SK-N-SH (cell line): ENCODE measurements at regions not wholly inside any gene's neighbourhood (a gene's known extent, or its start where the extent isn't known, plus 50 kb on each side); places are given as distances from the start of the nearest gene placed in this dataset.

Experiments
- CTCF ChIA-PET: fragments of 300-600, 350-600 bp; formaldehyde crosslinking; extraction: SDS; loops from one replicate; lab custom pipeline; 2021; lab: Yijun Ruan, JAX
- POLR2A ChIA-PET: fragments of 350-600 bp; sonication (Branson Sonifier 250); formaldehyde crosslinking; extraction: SDS; loops from one replicate; lab custom pipeline; 2020; ENCODE audit warnings: antibody characterized with exemption, inconsistent platforms; lab: Yijun Ruan, JAX
- DNase-seq: peaks from one replicate; pipeline ENCODE4 v3.0.0; 2012
- H2AFZ ChIP-seq: fragments of 200-600 bp; sonication (generic); 2 replicates; pipeline ENCODE4 v1.8.1; 2016; ENCODE audit warnings: antibody characterized with exemption, mild to moderate bottlenecking, low read depth
- H3F3A ChIP-seq: fragments of 200-600 bp; sonication (generic); replicated peaks from 2 replicates; pipeline ENCODE3; 2016; ENCODE audit warnings: antibody characterized with exemption, mild to moderate bottlenecking; ENCODE audit not compliant: insufficient read depth
- H3K27ac ChIP-seq, 2 experiments: fragments of 200-500 bp in 1 of 2; fragments of 200-600 bp in 1 of 2; sonication (Bioruptor generic) in 1 of 2; sonication (generic), shearing (Covaris generic) in 1 of 2; 2 replicates each; pipeline versions ENCODE4 v1.5.1 to v1.6.1; 2014 to 2016; ENCODE audit warnings: low read depth in 2 of 2, inconsistent platforms in 1 of 2, low read length in 1 of 2, mild to moderate bottlenecking in 1 of 2, mixed read lengths in 1 of 2
- H3K27me3 ChIP-seq: fragments of 200-600 bp; sonication (generic), shearing (Covaris generic); 2 replicates; pipeline ENCODE4 v1.6.1; 2016; ENCODE audit warnings: mixed run types; ENCODE audit not compliant: insufficient read depth
- H3K36me3 ChIP-seq, 2 experiments: fragments of 200-500 bp in 1 of 2; fragments of 200-600 bp in 1 of 2; sonication (Bioruptor generic) in 1 of 2; sonication (generic) in 1 of 2; replicated peaks in 1 of 2; 2 replicates each; pipeline versions ENCODE3 to v1.5.1; 2014 to 2016; ENCODE audit warnings: low read length in 1 of 2, mild to moderate bottlenecking in 1 of 2; ENCODE audit not compliant: insufficient read depth in 2 of 2, control insufficient read depth in 1 of 2
- H3K4me1 ChIP-seq, 2 experiments: fragments of 200-500 bp in 1 of 2; fragments of 200-600 bp in 1 of 2; sonication (Bioruptor generic) in 1 of 2; sonication (generic), shearing (Covaris generic) in 1 of 2; 2 replicates each; pipeline versions ENCODE4 v1.5.1 to v1.6.1; 2014 to 2016; ENCODE audit warnings: low read depth in 1 of 2, low read length in 1 of 2, mixed run types in 1 of 2; ENCODE audit not compliant: insufficient read depth in 2 of 2, control insufficient read depth in 1 of 2
- H3K4me2 ChIP-seq: fragments of 200-600 bp; sonication (generic), shearing (Covaris generic); 2 replicates; pipeline ENCODE4 v1.6.1; 2017; ENCODE audit warnings: mixed run types
- H3K4me3 ChIP-seq, 2 experiments: fragments of 200-500 bp in 1 of 2; fragments of 200-600 bp in 1 of 2; sonication (Bioruptor generic) in 1 of 2; sonication (generic), shearing (Covaris generic) in 1 of 2; 2 replicates each; pipeline versions ENCODE4 v1.5.1 to v1.8.1; 2014 to 2016; ENCODE audit warnings: low read depth in 2 of 2, inconsistent platforms in 1 of 2, low read length in 1 of 2, mild to moderate bottlenecking in 1 of 2, mixed read lengths in 1 of 2, moderate library complexity in 1 of 2
- H3K79me2 ChIP-seq: fragments of 200-600 bp; sonication (generic); 2 replicates; pipeline ENCODE4 v1.8.1; 2017; ENCODE audit warnings: mild to moderate bottlenecking; ENCODE audit not compliant: insufficient read depth
- H3K9ac ChIP-seq: fragments of 200-600 bp; sonication (generic); 2 replicates; pipeline ENCODE4 v1.6.1; 2017; ENCODE audit warnings: mixed run types
- H3K9me2 ChIP-seq: fragments of 200-600 bp; sonication (generic); 2 replicates; pipeline ENCODE4 v1.6.1; 2017; ENCODE audit warnings: mixed run types
- H3K9me3 ChIP-seq: fragments of 200-600 bp; sonication (generic); 2 replicates; pipeline ENCODE4 v1.6.1; 2017; ENCODE audit warnings: mixed run types, mild to moderate bottlenecking, moderate library complexity
- H4K20me1 ChIP-seq: fragments of 200-600 bp; sonication (generic); 2 replicates; pipeline ENCODE4 v1.6.1; 2017; ENCODE audit warnings: mild to moderate bottlenecking, mixed run types; ENCODE audit not compliant: insufficient read depth
- FOSL2 ChIP-seq: IDR thresholded peaks from 2 replicates; pipeline ENCODE4 v1.4.0; 2012; ENCODE audit warnings: low read depth, mild to moderate bottlenecking, moderate library complexity, borderline replicate concordance
- FOXJ3 ChIP-seq: sonication (generic); formaldehyde crosslinking; IDR thresholded peaks from 2 replicates; pipeline ENCODE4 v1.5.1; 2020; ENCODE audit warnings: mild to moderate bottlenecking, missing genetic modification reagents
- FOXM1 ChIP-seq: IDR thresholded peaks from 2 replicates; pipeline ENCODE4 v1.4.0; 2012; ENCODE audit warnings: low read depth, mild to moderate bottlenecking
- GABPA ChIP-seq: IDR thresholded peaks from 2 replicates; pipeline ENCODE4 v1.4.0; 2012; ENCODE audit warnings: low read depth, mild to moderate bottlenecking
- NRF1 ChIP-seq: IDR thresholded peaks from 2 replicates; pipeline ENCODE4 v1.6.1; 2012; ENCODE audit warnings: low read depth, mild to moderate bottlenecking, low read length
- POLR2AphosphoS5 ChIP-seq: IDR thresholded peaks from 2 replicates; pipeline ENCODE4 v1.6.1; 2012; ENCODE audit warnings: low read depth, low read length
- RAD21 ChIP-seq: IDR thresholded peaks from 2 replicates; pipeline ENCODE4 v1.6.1; 2012; ENCODE audit warnings: mild to moderate bottlenecking, low read length
- RCOR1 ChIP-seq: fragments of 150-350 bp; IDR thresholded peaks from 2 replicates; pipeline ENCODE4 v1.6.1; 2017; ENCODE audit warnings: antibody characterized with exemption, low read length
- RFX5 ChIP-seq: IDR thresholded peaks from 2 replicates; pipeline ENCODE4 v1.6.1; 2012; ENCODE audit warnings: mild to moderate bottlenecking, improper control_type of control experiment, low read length
- SMC3 ChIP-seq: IDR thresholded peaks from 2 replicates; pipeline ENCODE4 v1.6.1; 2012; ENCODE audit warnings: low read depth, low read length, improper control_type of control experiment
- TAF1 ChIP-seq: IDR thresholded peaks from 2 replicates; pipeline ENCODE4 v1.6.1; 2012; ENCODE audit warnings: low read depth, mild to moderate bottlenecking, low read length, moderate library complexity, borderline replicate concordance
- TCF12 ChIP-seq: IDR thresholded peaks from 2 replicates; pipeline ENCODE4 v1.4.0; 2012
- TEAD4 ChIP-seq: IDR thresholded peaks from 2 replicates; pipeline ENCODE4 v1.4.0; 2012; ENCODE audit warnings: mild to moderate bottlenecking, borderline replicate concordance; ENCODE audit not compliant: insufficient read depth
- WGBS: methylation state at CpG from one replicate; pipeline ENCODE4 v1.1.6; 2017; ENCODE audit warnings: low lambda C conversion rate; 5-methylcytosine and 5-hydroxymethylcytosine counted together
- TF ChIP-seq, protein P1 (sequence below): IDR thresholded peaks from 2 replicates; pipeline ENCODE4 v1.4.0; 2012; ENCODE audit warnings: low read depth, borderline replicate concordance
- TF ChIP-seq, protein P2 (sequence below): IDR thresholded peaks from 2 replicates; pipeline ENCODE4; 2012
- TF ChIP-seq, protein P3 (sequence below): IDR thresholded peaks from 2 replicates; pipeline ENCODE4 v1.6.1; 2012; ENCODE audit warnings: mild to moderate bottlenecking, low read depth, low read length, moderate library complexity
- TF ChIP-seq, protein P4 (sequence below): IDR thresholded peaks from 2 replicates; pipeline ENCODE4 v1.4.0; 2012; ENCODE audit warnings: low read depth

DNA sequence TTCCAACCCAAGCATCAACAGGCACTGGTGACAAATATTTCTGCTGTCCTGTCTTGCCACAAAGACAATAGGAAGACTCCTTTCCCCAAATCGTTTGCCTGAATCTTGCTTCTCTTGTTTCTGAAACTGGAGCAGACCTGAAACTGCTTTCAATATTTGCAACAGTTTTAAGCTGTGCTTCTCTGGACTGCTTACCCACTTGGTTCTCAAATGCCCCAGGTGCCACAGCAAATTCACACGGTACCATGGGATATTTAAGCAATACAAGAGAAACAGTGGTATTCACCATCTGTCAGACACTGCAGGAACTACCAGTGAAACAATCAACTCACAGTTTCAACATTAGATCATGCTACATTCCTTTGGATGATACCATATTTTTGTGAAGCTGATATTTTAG, 309.4 kb downstream of the PARP8 start:
- TF ChIP-seq TCF12 (no peak), FOXM1 (no peak), NRF1 (no peak), POLR2AphosphoS5 (no peak), RAD21 (no peak), FOSL2 (no peak), RFX5 (no peak), TEAD4 (no peak), TAF1 (no peak), FOXJ3 (CRISPR knock-in tag) (no peak), RCOR1 (no peak), GABPA (no peak), SMC3 (no peak)
- TF ChIP-seq, protein P1, sequence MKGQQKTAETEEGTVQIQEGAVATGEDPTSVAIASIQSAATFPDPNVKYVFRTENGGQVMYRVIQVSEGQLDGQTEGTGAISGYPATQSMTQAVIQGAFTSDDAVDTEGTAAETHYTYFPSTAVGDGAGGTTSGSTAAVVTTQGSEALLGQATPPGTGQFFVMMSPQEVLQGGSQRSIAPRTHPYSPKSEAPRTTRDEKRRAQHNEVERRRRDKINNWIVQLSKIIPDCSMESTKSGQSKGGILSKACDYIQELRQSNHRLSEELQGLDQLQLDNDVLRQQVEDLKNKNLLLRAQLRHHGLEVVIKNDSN = no peak
- TF ChIP-seq, protein P2, sequence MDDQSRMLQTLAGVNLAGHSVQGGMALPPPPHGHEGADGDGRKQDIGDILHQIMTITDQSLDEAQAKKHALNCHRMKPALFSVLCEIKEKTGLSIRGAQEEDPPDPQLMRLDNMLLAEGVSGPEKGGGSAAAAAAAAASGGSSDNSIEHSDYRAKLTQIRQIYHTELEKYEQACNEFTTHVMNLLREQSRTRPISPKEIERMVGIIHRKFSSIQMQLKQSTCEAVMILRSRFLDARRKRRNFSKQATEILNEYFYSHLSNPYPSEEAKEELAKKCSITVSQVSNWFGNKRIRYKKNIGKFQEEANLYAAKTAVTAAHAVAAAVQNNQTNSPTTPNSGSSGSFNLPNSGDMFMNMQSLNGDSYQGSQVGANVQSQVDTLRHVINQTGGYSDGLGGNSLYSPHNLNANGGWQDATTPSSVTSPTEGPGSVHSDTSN = no peak
- TF ChIP-seq, protein P3, sequence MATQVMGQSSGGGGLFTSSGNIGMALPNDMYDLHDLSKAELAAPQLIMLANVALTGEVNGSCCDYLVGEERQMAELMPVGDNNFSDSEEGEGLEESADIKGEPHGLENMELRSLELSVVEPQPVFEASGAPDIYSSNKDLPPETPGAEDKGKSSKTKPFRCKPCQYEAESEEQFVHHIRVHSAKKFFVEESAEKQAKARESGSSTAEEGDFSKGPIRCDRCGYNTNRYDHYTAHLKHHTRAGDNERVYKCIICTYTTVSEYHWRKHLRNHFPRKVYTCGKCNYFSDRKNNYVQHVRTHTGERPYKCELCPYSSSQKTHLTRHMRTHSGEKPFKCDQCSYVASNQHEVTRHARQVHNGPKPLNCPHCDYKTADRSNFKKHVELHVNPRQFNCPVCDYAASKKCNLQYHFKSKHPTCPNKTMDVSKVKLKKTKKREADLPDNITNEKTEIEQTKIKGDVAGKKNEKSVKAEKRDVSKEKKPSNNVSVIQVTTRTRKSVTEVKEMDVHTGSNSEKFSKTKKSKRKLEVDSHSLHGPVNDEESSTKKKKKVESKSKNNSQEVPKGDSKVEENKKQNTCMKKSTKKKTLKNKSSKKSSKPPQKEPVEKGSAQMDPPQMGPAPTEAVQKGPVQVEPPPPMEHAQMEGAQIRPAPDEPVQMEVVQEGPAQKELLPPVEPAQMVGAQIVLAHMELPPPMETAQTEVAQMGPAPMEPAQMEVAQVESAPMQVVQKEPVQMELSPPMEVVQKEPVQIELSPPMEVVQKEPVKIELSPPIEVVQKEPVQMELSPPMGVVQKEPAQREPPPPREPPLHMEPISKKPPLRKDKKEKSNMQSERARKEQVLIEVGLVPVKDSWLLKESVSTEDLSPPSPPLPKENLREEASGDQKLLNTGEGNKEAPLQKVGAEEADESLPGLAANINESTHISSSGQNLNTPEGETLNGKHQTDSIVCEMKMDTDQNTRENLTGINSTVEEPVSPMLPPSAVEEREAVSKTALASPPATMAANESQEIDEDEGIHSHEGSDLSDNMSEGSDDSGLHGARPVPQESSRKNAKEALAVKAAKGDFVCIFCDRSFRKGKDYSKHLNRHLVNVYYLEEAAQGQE = no peak
- TF ChIP-seq, protein P4, sequence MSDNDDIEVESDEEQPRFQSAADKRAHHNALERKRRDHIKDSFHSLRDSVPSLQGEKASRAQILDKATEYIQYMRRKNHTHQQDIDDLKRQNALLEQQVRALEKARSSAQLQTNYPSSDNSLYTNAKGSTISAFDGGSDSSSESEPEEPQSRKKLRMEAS = no peak

More for the DNA sequence above, 309.4 kb downstream of the PARP8 start:
- Histone ChIP-seq H3F3A (no peaks in the 10 kb centered on the region), H3K27me3 (no peaks in the 10 kb centered on the region), H3K27ac (no peak overlapping the region), H2AFZ (no peak overlapping the region), H3K9me3 (no peaks in the 10 kb centered on the region), H3K4me3 (no peak overlapping the region), H4K20me1 (no peaks in the 10 kb centered on the region), H3K79me2 (no peaks in the 10 kb centered on the region), H3K9ac (no peak overlapping the region), H3K36me3 (no peaks in the 10 kb centered on the region), H3K4me2 (no peak overlapping the region), H3K4me1 (no peaks in the 10 kb centered on the region; a peak in 1 of 4 replicates), H3K9me2 (peaks cover 4% of the 10 kb centered on the region; the same call in 1 of the 2 replicates)
- CTCF ChIA-PET = no interaction called here
- 50% methylated on average over 2 of the region's 2 CpGs for WGBS
- DNase-seq = no peak
- POLR2A ChIA-PET = no interaction called here
